ENCODE measurements at regions not wholly inside any gene's neighbourhood (a gene's known extent, or its start where the extent isn't known, plus 50 kb on each side); places are given as distances from the start of the nearest gene placed in this dataset.
"Not testable (repeated sequence)": the region's sequence is repeated elsewhere in the genome, so short reads cannot be mapped to it uniquely, and the experiment has no call there.

DNA sequence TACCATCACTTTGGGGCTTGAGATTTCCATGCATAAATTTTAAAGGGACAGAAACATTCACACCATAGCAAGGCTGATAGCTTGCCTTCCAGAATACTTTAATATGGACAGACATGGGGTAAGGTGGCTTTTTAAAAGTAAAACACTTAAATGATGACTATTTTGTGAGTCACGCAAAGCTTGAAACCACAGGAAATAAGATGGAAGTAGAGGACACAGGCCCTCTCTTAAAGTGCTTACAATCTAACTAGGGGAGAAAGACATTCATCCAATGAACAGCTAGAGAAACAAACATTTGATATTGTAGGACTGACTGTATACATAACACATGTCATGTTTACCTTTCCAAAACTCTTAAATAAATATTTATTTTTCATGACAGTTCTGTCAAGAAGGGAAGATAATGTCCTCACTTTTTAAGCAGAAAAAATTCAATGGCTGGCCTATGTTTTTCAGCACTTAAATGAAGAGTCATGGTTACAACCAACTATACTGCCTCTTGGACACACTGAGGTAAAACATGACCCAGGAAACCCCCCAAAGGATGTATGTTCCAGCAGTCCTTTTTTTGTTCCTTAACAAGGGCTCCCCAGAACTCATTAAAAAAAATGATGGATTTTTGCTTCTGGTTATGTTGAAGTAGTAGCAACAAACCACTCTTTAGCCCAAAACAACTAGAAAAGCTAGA, 120.0 kb upstream of the RBMS1 start:
- TF ChIP-seq SUZ12 (IDR thresholded peaks at IDR 0.05; ENCODE audit: extremely low read depth, insufficient read depth, insufficient read length) (no peak), ZNF274 (IDR thresholded peaks at IDR 0.05; ENCODE audit: low read depth, low read length) (no peak), YY1 (IDR thresholded peaks at IDR 0.05; ENCODE audit: insufficient read depth, insufficient read length) (no peak)
- Histone ChIP-seq H3K4me3 (ENCODE audit: insufficient read length, low read depth) (no peak overlapping the region), H3K9me3 (ENCODE audit: insufficient read depth, low read length) (no peaks in the 10 kb centered on the region), H3K9ac (ENCODE audit: insufficient read length, low read depth) (no peak overlapping the region), H3K36me3 (ENCODE audit: insufficient read depth, insufficient read length, low read length) (no peaks in the 10 kb centered on the region), H3K4me1 (ENCODE audit: insufficient read depth, insufficient read length) (no peaks in the 10 kb centered on the region), H3K27me3 (ENCODE audit: insufficient read depth, insufficient read length) (no peaks in the 10 kb centered on the region)
- no peak for DNase-seq (ENCODE audit: low read depth, low spot score)

DNA sequence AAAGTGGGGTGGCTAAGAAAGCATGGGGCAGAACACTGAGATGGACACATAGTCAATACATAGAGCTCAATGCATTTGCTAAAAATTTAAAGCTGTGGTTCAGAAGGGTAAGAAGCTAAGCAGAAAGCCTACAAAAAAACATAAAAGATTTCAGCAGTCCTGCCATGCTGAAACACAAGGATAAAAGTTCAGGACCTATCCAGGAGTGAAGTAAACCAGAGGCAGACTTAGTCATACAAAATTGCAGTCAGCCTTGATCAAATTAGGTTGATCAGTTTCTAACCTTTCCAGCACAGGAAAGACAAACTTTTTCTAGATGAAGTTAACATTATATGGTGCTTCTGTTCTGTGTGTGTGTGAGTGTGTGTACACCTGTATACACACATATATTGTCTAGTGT, 120.8 kb upstream of the RBMS1 start:
- Histone ChIP-seq H3K27me3 (ENCODE audit: insufficient read depth, insufficient read length) (no peaks in the 10 kb centered on the region), H3K9ac (ENCODE audit: insufficient read length, low read depth) (no peak overlapping the region), H3K4me3 (ENCODE audit: insufficient read length, low read depth) (no peak overlapping the region), H3K36me3 (ENCODE audit: insufficient read depth, insufficient read length, low read length) (no peaks in the 10 kb centered on the region), H3K9me3 (ENCODE audit: insufficient read depth, low read length) (no peaks in the 10 kb centered on the region), H3K4me1 (ENCODE audit: insufficient read depth, insufficient read length) (no peaks in the 10 kb centered on the region)
- DNase-seq (ENCODE audit: low read depth, low spot score): no peak
- no peak for TF ChIP-seq SUZ12 (IDR thresholded peaks at IDR 0.05; ENCODE audit: extremely low read depth, insufficient read depth, insufficient read length)
- no peak for TF ChIP-seq ZNF274 (IDR thresholded peaks at IDR 0.05; ENCODE audit: low read depth, low read length)
- no peak for TF ChIP-seq YY1 (IDR thresholded peaks at IDR 0.05; ENCODE audit: insufficient read depth, insufficient read length)

DNA sequence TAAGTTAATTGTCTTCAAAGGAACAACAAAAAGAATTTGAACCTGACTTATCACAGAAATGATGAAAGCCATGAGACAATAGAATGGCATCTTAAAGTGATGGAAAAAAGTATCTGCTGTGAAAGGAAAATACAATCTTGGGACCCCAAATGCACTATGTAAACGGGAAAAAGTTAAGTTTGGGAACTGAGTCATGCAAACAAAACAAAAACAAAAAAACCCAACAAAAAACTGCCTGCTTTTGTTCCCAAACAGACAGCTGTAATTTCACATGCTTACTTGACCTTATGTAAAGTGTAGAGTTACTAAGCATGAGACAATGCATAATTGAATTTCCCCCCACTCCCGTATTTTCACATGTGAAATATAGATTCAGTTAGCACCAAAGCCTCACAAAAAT, 122.1 kb upstream of the RBMS1 start:
- no peaks in the 10 kb centered on the region for H3K9me3 ChIP-seq (ENCODE audit: insufficient read depth, low read length)
- H3K4me3 ChIP-seq (ENCODE audit: insufficient read length, low read depth): no peak overlapping the region
- no peaks in the 10 kb centered on the region for H3K4me1 ChIP-seq (ENCODE audit: insufficient read depth, insufficient read length)
- H3K27me3 ChIP-seq (ENCODE audit: insufficient read depth, insufficient read length): no peaks in the 10 kb centered on the region
- H3K36me3 ChIP-seq (ENCODE audit: insufficient read depth, insufficient read length, low read length): no peaks in the 10 kb centered on the region
- DNase-seq (ENCODE audit: low read depth, low spot score): no peak
- TF ChIP-seq ZNF274 (IDR thresholded peaks at IDR 0.05; ENCODE audit: low read depth, low read length) (no peak), YY1 (IDR thresholded peaks at IDR 0.05; ENCODE audit: insufficient read depth, insufficient read length) (no peak), SUZ12 (IDR thresholded peaks at IDR 0.05; ENCODE audit: extremely low read depth, insufficient read depth, insufficient read length) (no peak)
- H3K9ac ChIP-seq (ENCODE audit: insufficient read length, low read depth): no peak overlapping the region

DNA sequence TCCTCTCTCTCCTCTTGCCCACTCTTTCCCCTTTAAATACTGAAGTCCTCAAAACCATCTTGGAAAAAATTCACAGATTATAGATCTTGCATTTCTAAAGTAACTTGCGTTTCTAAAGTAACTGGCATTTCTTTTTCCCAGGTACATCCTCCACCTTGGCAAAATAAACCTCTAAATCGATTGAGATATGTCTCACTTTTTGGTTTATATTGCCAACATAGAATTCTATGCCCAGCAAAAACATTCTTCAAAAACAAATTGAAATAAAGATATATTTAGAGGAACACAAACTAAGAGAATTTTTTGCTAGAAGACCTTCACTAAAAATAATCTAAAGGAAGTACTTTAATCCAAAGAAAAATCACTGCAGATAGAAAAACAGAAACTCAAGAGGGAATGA, 122.5 kb upstream of the RBMS1 start:
- no peak for TF ChIP-seq ZNF274 (IDR thresholded peaks at IDR 0.05; ENCODE audit: low read depth, low read length)
- TF ChIP-seq SUZ12 (IDR thresholded peaks at IDR 0.05; ENCODE audit: extremely low read depth, insufficient read depth, insufficient read length): no peak
- TF ChIP-seq YY1 (IDR thresholded peaks at IDR 0.05; ENCODE audit: insufficient read depth, insufficient read length): no peak
- Histone ChIP-seq H3K9me3 (ENCODE audit: insufficient read depth, low read length) (no peaks in the 10 kb centered on the region), H3K9ac (ENCODE audit: insufficient read length, low read depth) (no peak overlapping the region)

DNA sequence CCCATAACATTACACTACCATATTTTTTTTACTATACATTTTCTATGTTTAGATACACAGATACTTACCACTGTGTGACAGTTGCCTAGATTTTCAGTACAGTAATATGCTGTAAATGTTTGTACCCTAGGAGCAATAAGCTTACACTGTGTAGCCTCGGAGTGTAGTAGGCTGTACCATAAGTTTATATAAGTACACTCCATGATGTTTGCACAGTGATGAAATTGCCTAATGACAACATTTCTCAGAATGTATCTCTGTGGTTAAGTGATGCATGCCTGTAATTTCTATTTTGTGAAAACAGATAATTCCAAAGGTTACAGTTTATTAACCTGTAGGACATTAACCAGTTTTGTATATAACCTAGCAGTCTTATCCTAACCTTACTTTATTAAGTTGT, 128.1 kb upstream of the RBMS1 start:
- no peaks in the 10 kb centered on the region for H3K4me1 ChIP-seq (ENCODE audit: insufficient read depth, insufficient read length)
- H3K36me3 ChIP-seq (ENCODE audit: insufficient read depth, insufficient read length, low read length): no peaks in the 10 kb centered on the region
- H3K9me3 ChIP-seq (ENCODE audit: insufficient read depth, low read length): no peaks in the 10 kb centered on the region
- H3K4me3 ChIP-seq (ENCODE audit: insufficient read length, low read depth): no peak overlapping the region
- TF ChIP-seq YY1 (IDR thresholded peaks at IDR 0.05; ENCODE audit: insufficient read depth, insufficient read length): no peak
- no peak for TF ChIP-seq ZNF274 (IDR thresholded peaks at IDR 0.05; ENCODE audit: low read depth, low read length)
- no peak for TF ChIP-seq SUZ12 (IDR thresholded peaks at IDR 0.05; ENCODE audit: extremely low read depth, insufficient read depth, insufficient read length)
- no peaks in the 10 kb centered on the region for H3K27me3 ChIP-seq (ENCODE audit: insufficient read depth, insufficient read length)
- no peak for DNase-seq (ENCODE audit: low read depth, low spot score)
- H3K9ac ChIP-seq (ENCODE audit: insufficient read length, low read depth): no peak overlapping the region

More for the DNA sequence above, 122.5 kb upstream of the RBMS1 start:
- no peaks in the 10 kb centered on the region for H3K4me1 ChIP-seq (ENCODE audit: insufficient read depth, insufficient read length)
- no peaks in the 10 kb centered on the region for H3K36me3 ChIP-seq (ENCODE audit: insufficient read depth, insufficient read length, low read length)
- no peak for DNase-seq (ENCODE audit: low read depth, low spot score)
- H3K4me3 ChIP-seq (ENCODE audit: insufficient read length, low read depth): no peak overlapping the region
- no peaks in the 10 kb centered on the region for H3K27me3 ChIP-seq (ENCODE audit: insufficient read depth, insufficient read length)

DNA sequence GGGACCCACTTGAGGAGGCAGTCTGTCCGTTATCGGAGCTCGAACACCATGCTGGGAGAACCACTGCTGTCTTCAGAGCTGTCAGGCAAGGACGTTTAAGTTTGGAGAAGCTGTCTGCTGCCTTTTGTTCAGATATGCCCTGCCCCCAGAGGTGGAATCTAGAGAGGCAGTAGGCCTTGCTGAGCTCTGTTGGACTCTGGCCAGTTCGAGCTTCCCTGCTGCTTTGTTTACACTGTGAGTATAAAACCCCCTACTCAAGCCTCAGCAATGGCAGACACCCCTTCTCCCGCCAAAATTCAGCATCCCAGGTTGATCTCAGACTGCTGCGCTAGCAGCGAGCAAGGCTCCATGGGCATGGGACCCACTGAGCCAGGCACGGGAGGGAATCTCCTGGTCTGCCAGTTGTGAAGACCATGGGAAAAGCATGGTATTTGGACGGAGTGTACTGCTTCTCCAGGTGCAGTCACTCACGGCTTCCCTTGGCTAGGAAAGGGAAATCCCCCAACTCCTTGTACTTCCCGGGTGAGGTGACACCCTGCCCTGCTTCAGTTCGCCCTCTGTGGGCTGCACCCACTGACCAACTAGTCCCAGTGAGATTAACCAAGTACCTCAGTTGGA, 134.5 kb upstream of the RBMS1 start:
- H3K36me3 ChIP-seq (ENCODE audit: insufficient read depth, insufficient read length, low read length); H3K4me3 ChIP-seq (ENCODE audit: insufficient read length, low read depth); H3K27me3 ChIP-seq (ENCODE audit: insufficient read depth, insufficient read length); H3K9me3 ChIP-seq (ENCODE audit: insufficient read depth, low read length); H3K9ac ChIP-seq (ENCODE audit: insufficient read length, low read depth); H3K4me1 ChIP-seq (ENCODE audit: insufficient read depth, insufficient read length): not testable (repeated sequence)
- DNase-seq (ENCODE audit: low read depth, low spot score): peak; percentile 28

DNA sequence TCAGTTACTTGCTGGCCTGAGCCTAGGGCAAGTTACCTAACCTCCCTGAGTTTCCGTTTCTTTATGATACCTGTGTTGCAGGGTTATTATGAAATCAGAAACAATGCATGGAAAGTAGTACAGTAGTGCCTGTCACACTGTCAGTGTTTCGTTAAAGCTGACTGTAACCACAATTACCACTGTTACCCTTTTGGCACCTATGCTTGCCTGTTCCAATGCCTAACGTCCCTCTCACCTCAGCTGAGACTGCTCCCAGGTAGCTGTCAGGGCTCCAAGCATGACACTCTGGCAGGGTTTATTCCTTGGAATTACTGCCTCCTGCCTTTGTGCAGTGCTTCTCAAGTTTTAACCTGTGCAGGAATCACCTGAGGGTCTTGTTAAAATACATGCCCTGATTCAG, 135.2 kb upstream of the RBMS1 start:
- Histone ChIP-seq H3K9me3 (ENCODE audit: insufficient read depth, low read length) (no peaks in the 10 kb centered on the region), H3K27me3 (ENCODE audit: insufficient read depth, insufficient read length) (no peaks in the 10 kb centered on the region), H3K9ac (ENCODE audit: insufficient read length, low read depth) (no peak overlapping the region), H3K36me3 (ENCODE audit: insufficient read depth, insufficient read length, low read length) (no peaks in the 10 kb centered on the region), H3K4me3 (ENCODE audit: insufficient read length, low read depth) (no peak overlapping the region), H3K4me1 (ENCODE audit: insufficient read depth, insufficient read length) (no peaks in the 10 kb centered on the region)
- TF ChIP-seq SUZ12 (IDR thresholded peaks at IDR 0.05; ENCODE audit: extremely low read depth, insufficient read depth, insufficient read length) (no peak), ZNF274 (IDR thresholded peaks at IDR 0.05; ENCODE audit: low read depth, low read length) (no peak), YY1 (IDR thresholded peaks at IDR 0.05; ENCODE audit: insufficient read depth, insufficient read length) (no peak)
- no peak for DNase-seq (ENCODE audit: low read depth, low spot score)
